Liver (tissue), 8 donors: ENCODE measurements at regions not wholly inside any gene's neighbourhood (a gene's known extent, or its start where the extent isn't known, plus 50 kb on each side); places are given as distances from the start of the nearest gene placed in this dataset.

Source experiments
- DNase-seq: peaks from one replicate; pipeline ENCODE4 v3.0.0-alpha.2; 2017; ENCODE audit warnings: low spot score
- H3K27ac ChIP-seq, 2 donors: one replicate each; pipeline ENCODE4 v1.7.0; 2013; ENCODE audit warnings: inconsistent platforms in 2 of 2, low read length in 2 of 2, control low read depth in 1 of 2, low read depth in 1 of 2, mild to moderate bottlenecking in 1 of 2
- H3K27me3 ChIP-seq, 4 donors: one replicate each; pipeline versions ENCODE4 v1.6.1 to v1.7.0; 2013; ENCODE audit warnings: low read length in 3 of 4, inconsistent platforms in 1 of 4, mild to moderate bottlenecking in 1 of 4, moderate library complexity in 1 of 4; ENCODE audit not compliant: control insufficient read depth in 4 of 4, insufficient read depth in 4 of 4
- H3K36me3 ChIP-seq, 4 donors: one replicate each; pipeline versions ENCODE4 v1.6.1 to v1.7.0; 2013; ENCODE audit warnings: low read length in 3 of 4, mild to moderate bottlenecking in 3 of 4, low read depth in 1 of 4, moderate library complexity in 1 of 4; ENCODE audit not compliant: control insufficient read depth in 4 of 4, insufficient read depth in 3 of 4
- H3K4me1 ChIP-seq, 4 donors: one replicate each; pipeline versions ENCODE4 v1.6.1 to v1.7.0; 2013; ENCODE audit warnings: low read length in 3 of 4, mild to moderate bottlenecking in 3 of 4, moderate library complexity in 1 of 4; ENCODE audit not compliant: control insufficient read depth in 4 of 4, insufficient read depth in 4 of 4
- H3K4me3 ChIP-seq, 3 donors: one replicate each; pipeline versions ENCODE4 v1.6.1 to v1.7.0; 2013; ENCODE audit warnings: low read length in 3 of 3, control low read depth in 1 of 3, low read depth in 1 of 3, mild to moderate bottlenecking in 1 of 3
- H3K9ac ChIP-seq, 2 donors: one replicate each; pipeline ENCODE4 v1.7.0; 2013; ENCODE audit warnings: low read length in 2 of 2, mild to moderate bottlenecking in 2 of 2, moderate library complexity in 2 of 2, control low read depth in 1 of 2, low read depth in 1 of 2
- H3K9me3 ChIP-seq, 4 donors: one replicate each; pipeline versions ENCODE4 v1.6.1 to v1.7.0; 2013; ENCODE audit warnings: low read length in 3 of 4; ENCODE audit not compliant: control insufficient read depth in 4 of 4
- EGR1 ChIP-seq, 2 donors: IDR thresholded peaks; 2 replicates each; pipeline ENCODE4 v1.6.1; 2016 to 2018; ENCODE audit warnings: antibody characterized with exemption in 2 of 2, low read depth in 2 of 2
- FOXA1 ChIP-seq: IDR thresholded peaks from 2 replicates; pipeline ENCODE4 v1.6.1; 2016; ENCODE audit warnings: antibody characterized with exemption
- FOXA2 ChIP-seq: IDR thresholded peaks from 2 replicates; pipeline ENCODE4 v1.6.1; 2016; ENCODE audit warnings: antibody characterized with exemption
- GABPA ChIP-seq, 2 donors: IDR thresholded peaks in 1 of 2; conservative IDR thresholded peaks in 1 of 2; 2 replicates each; pipeline ENCODE4 v1.6.1; 2016; ENCODE audit warnings: antibody characterized with exemption in 2 of 2, mild to moderate bottlenecking in 1 of 2, moderate library complexity in 1 of 2
- HNF4A ChIP-seq, 2 donors: conservative IDR thresholded peaks; 2 replicates each; pipeline ENCODE4 v1.6.1; 2016; ENCODE audit warnings: antibody characterized with exemption in 2 of 2, mild to moderate bottlenecking in 2 of 2
- HNF4G ChIP-seq: IDR thresholded peaks from 2 replicates; pipeline ENCODE4 v1.6.1; 2016; ENCODE audit warnings: antibody characterized with exemption
- JUND ChIP-seq, 2 donors: IDR thresholded peaks; 2 replicates each; pipeline ENCODE4 v1.6.1; 2016; ENCODE audit warnings: antibody characterized with exemption in 2 of 2
- NR2F2 ChIP-seq: IDR thresholded peaks from 2 replicates; pipeline ENCODE4 v1.6.1; 2016; ENCODE audit warnings: antibody characterized with exemption
- RXRA ChIP-seq, 2 donors: IDR thresholded peaks; 2 replicates each; pipeline ENCODE4 v1.6.1; 2017 to 2018; ENCODE audit warnings: antibody characterized with exemption in 2 of 2, mild to moderate bottlenecking in 1 of 2
- SP1 ChIP-seq: IDR thresholded peaks from 2 replicates; pipeline ENCODE4 v1.6.1; 2018; ENCODE audit warnings: antibody characterized with exemption, mild to moderate bottlenecking
- TAF1 ChIP-seq: conservative IDR thresholded peaks from 2 replicates; pipeline ENCODE4 v1.6.1; 2016; ENCODE audit warnings: antibody characterized with exemption, mild to moderate bottlenecking
- WGBS: extraction: QIAGEN DNeasy Blood & Tissue Kit; methylation state at CpG from one replicate; pipeline ENCODE4 v1.1.7; 2013; 5-methylcytosine and 5-hydroxymethylcytosine counted together
- TF ChIP-seq, protein P1 (sequence below): IDR thresholded peaks from 2 replicates; pipeline ENCODE4 v1.6.1; 2016; ENCODE audit warnings: antibody characterized with exemption
- TF ChIP-seq, protein P2 (sequence below): IDR thresholded peaks from 2 replicates; pipeline ENCODE4 v1.6.1; 2016; ENCODE audit warnings: antibody characterized with exemption, mild to moderate bottlenecking
- TF ChIP-seq, protein P3 (sequence below): IDR thresholded peaks from 2 replicates; pipeline ENCODE4 v1.6.1; 2016; ENCODE audit warnings: antibody characterized with exemption
- TF ChIP-seq, protein P4 (sequence below): fragments of 150-350 bp; IDR thresholded peaks from 2 replicates; pipeline ENCODE4 v1.5.1; 2017; ENCODE audit warnings: improper control_type of control experiment, low read depth, low read length; ENCODE audit not compliant: missing input control
- donor health status: healthy.
- donor health status: healthy.
- donor health status: healthy.
- donor health status: healthy.
- donor health status: healthy.

DNA sequence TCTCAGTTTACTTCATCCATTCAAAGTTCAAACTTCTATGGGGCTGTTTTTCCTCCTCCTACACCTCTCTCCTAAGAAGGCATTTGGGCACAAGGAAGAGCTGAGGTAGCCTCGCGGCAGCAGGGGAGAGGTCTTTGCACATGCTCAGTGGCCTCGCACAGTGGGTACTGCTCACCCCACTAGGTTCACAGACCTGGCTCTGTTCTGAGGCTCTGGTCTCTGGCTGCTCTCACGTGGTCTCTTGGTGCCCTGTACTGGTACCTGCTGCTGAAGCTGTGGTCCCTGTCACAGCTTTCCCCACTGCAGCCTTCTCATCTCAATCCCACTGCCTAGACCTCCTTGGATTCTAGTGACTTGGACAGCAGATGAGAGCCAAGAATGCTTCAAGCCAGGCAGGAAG lies 134.7 kb upstream of the CRY1 start:
- no peak overlapping the region for H3K9ac ChIP-seq
- 51% methylated on average over 4 of the region's 4 CpGs for WGBS
- no peak for DNase-seq

DNA sequence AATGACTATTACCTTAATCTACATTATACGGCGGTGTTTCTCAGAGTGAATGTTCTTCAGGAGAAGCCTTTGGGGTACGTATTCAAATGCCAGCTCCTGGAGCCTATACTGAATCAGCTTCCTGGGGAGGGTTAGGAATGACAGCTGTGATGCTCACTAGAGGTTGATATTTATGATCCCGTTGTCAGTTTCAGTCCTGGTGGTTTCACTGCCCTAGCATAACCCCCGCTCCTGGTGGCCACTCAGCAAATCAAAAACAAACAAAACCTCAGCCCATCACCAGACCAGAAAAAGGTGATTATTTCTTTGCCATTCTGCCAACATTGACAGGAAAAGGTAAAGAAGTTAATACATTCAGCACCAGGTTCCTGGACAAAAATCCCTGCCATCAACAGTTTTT lies 136.5 kb upstream of the CRY1 start:
- no peak for DNase-seq
- peaks cover 0 to 3% (median 0%) of the 10 kb centered on the region in 4 donors for H3K27me3 ChIP-seq
- H3K4me1 ChIP-seq, result no peaks in the 10 kb centered on the region
- H3K9ac ChIP-seq, result no peak overlapping the region
- H3K9me3 ChIP-seq, result no peaks in the 10 kb centered on the region
- H3K4me3 ChIP-seq, result no peak overlapping the region
- H3K36me3 ChIP-seq, result no peaks in the 10 kb centered on the region
- no peak overlapping the region for H3K27ac ChIP-seq
- 86% methylated on average over 5 of the region's 5 CpGs for WGBS
- TF ChIP-seq TAF1, result no peak
- no peak for TF ChIP-seq SP1
- TF ChIP-seq, protein P1, sequence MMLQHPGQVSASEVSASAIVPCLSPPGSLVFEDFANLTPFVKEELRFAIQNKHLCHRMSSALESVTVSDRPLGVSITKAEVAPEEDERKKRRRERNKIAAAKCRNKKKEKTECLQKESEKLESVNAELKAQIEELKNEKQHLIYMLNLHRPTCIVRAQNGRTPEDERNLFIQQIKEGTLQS, result no peak
- TF ChIP-seq RXRA (IDR thresholded peaks at IDR 0.05), result no peak
- no peak for TF ChIP-seq NR2F2
- TF ChIP-seq HNF4A (conservative IDR thresholded peaks at IDR 0.05), result no peak
- TF ChIP-seq JUND (IDR thresholded peaks at IDR 0.05), result no peak
- TF ChIP-seq, protein P2, sequence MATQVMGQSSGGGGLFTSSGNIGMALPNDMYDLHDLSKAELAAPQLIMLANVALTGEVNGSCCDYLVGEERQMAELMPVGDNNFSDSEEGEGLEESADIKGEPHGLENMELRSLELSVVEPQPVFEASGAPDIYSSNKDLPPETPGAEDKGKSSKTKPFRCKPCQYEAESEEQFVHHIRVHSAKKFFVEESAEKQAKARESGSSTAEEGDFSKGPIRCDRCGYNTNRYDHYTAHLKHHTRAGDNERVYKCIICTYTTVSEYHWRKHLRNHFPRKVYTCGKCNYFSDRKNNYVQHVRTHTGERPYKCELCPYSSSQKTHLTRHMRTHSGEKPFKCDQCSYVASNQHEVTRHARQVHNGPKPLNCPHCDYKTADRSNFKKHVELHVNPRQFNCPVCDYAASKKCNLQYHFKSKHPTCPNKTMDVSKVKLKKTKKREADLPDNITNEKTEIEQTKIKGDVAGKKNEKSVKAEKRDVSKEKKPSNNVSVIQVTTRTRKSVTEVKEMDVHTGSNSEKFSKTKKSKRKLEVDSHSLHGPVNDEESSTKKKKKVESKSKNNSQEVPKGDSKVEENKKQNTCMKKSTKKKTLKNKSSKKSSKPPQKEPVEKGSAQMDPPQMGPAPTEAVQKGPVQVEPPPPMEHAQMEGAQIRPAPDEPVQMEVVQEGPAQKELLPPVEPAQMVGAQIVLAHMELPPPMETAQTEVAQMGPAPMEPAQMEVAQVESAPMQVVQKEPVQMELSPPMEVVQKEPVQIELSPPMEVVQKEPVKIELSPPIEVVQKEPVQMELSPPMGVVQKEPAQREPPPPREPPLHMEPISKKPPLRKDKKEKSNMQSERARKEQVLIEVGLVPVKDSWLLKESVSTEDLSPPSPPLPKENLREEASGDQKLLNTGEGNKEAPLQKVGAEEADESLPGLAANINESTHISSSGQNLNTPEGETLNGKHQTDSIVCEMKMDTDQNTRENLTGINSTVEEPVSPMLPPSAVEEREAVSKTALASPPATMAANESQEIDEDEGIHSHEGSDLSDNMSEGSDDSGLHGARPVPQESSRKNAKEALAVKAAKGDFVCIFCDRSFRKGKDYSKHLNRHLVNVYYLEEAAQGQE, result no peak

More for the DNA sequence above, 134.7 kb upstream of the CRY1 start:
- Histone ChIP-seq H3K36me3 (no peaks in the 10 kb centered on the region), H3K27me3 (peaks cover 0 to 3% (median 0%) of the 10 kb centered on the region in 4 donors), H3K4me3 (no peak overlapping the region), H3K9me3 (no peaks in the 10 kb centered on the region), H3K4me1 (no peaks in the 10 kb centered on the region), H3K27ac (no peak overlapping the region)
- TF ChIP-seq, protein P1, result no peak
- TF ChIP-seq HNF4A (conservative IDR thresholded peaks at IDR 0.05) (no peak), FOXA1 (no peak), SP1 (no peak), JUND (IDR thresholded peaks at IDR 0.05) (no peak), RXRA (IDR thresholded peaks at IDR 0.05) (no peak), HNF4G (no peak), NR2F2 (no peak), EGR1 (IDR thresholded peaks at IDR 0.05; ENCODE audit: low read depth in 2 of 2) (no peak), FOXA2 (no peak), GABPA (IDR thresholded peaks at IDR 0.05 in 1 of 2, conservative IDR thresholded peaks at IDR 0.05 in 1 of 2) (no peak), TAF1 (no peak)
- TF ChIP-seq, protein P3, sequence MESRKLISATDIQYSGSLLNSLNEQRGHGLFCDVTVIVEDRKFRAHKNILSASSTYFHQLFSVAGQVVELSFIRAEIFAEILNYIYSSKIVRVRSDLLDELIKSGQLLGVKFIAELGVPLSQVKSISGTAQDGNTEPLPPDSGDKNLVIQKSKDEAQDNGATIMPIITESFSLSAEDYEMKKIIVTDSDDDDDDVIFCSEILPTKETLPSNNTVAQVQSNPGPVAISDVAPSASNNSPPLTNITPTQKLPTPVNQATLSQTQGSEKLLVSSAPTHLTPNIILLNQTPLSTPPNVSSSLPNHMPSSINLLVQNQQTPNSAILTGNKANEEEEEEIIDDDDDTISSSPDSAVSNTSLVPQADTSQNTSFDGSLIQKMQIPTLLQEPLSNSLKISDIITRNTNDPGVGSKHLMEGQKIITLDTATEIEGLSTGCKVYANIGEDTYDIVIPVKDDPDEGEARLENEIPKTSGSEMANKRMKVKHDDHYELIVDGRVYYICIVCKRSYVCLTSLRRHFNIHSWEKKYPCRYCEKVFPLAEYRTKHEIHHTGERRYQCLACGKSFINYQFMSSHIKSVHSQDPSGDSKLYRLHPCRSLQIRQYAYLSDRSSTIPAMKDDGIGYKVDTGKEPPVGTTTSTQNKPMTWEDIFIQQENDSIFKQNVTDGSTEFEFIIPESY, result no peak
- TF ChIP-seq, protein P4, sequence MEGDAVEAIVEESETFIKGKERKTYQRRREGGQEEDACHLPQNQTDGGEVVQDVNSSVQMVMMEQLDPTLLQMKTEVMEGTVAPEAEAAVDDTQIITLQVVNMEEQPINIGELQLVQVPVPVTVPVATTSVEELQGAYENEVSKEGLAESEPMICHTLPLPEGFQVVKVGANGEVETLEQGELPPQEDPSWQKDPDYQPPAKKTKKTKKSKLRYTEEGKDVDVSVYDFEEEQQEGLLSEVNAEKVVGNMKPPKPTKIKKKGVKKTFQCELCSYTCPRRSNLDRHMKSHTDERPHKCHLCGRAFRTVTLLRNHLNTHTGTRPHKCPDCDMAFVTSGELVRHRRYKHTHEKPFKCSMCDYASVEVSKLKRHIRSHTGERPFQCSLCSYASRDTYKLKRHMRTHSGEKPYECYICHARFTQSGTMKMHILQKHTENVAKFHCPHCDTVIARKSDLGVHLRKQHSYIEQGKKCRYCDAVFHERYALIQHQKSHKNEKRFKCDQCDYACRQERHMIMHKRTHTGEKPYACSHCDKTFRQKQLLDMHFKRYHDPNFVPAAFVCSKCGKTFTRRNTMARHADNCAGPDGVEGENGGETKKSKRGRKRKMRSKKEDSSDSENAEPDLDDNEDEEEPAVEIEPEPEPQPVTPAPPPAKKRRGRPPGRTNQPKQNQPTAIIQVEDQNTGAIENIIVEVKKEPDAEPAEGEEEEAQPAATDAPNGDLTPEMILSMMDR, result no peak
